Neural progenitor cell (in vitro differentiated cells): ENCODE measurements at regions not wholly inside any gene's neighbourhood (a gene's known extent, or its start where the extent isn't known, plus 50 kb on each side); places are given as distances from the start of the nearest gene placed in this dataset.

Experiments used
- CTCF ChIP-seq: fragments of 200-600 bp; sonication (generic); IDR thresholded peaks from 2 replicates; pipeline ENCODE4 v1.5.1; 2017; ENCODE audit warnings: antibody characterized with exemption, mild to moderate bottlenecking
- EZH2 ChIP-seq: fragments of 200-600 bp; sonication (generic); IDR thresholded peaks from 2 replicates; pipeline ENCODE4 v1.6.1; 2017; ENCODE audit warnings: antibody characterized with exemption, mild to moderate bottlenecking, moderate library complexity

- TF ChIP-seq CTCF (no peak), EZH2 (no peak)
Observed at GRCh38 chr1:143718524-143718923, 253.3 kb downstream of the FAM72C start.
